Endometrial microvascular endothelial cells (primary cell): ENCODE measurements at regions not wholly inside any gene's neighbourhood (a gene's known extent, or its start where the extent isn't known, plus 50 kb on each side); places are given as distances from the start of the nearest gene placed in this dataset.

Source experiments
- in situ Hi-C: cut with HindIII; loops from 2 replicates; pipeline ENCODE4 v1.10.0; 2017; ENCODE audit warnings: low sequenced_read_pairs, low pct_unique_long_range_greater_than_20kb; ENCODE audit errors: inconsistent ontology term

DNA sequence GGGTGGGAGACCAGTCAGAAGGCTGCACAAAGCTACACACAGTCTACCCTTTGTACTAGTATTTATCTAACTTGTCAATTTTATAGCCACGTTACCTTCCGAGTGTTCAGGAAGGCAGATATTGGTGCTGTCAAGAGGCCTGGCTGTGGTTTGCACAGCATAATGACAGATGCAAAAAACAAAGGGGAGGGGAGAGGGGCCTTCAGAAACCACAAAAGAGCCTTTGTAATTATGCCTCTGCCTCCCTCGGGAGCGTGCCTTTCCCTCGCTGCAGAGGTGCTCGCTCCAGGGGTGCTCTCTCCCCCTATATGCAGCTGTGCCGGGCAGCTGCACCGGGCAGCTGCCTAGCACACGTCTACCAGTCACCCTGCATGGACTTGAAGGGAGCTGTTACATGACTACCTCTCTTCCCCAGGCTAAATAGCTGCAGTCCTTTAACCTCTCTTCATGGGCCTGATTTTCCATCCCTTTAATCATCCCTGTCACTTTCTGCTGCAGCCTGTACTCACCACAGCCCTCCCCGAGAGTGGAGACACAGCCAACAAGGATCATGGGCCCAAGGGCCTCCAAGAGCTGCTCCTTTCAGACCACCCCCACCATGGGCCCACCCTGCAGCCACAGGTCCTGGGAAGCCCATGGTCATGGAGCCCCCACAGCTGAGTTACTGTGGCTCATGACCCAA lies 168.4 kb upstream of the PKDCC start:
- in situ Hi-C loops: no loop called here

DNA sequence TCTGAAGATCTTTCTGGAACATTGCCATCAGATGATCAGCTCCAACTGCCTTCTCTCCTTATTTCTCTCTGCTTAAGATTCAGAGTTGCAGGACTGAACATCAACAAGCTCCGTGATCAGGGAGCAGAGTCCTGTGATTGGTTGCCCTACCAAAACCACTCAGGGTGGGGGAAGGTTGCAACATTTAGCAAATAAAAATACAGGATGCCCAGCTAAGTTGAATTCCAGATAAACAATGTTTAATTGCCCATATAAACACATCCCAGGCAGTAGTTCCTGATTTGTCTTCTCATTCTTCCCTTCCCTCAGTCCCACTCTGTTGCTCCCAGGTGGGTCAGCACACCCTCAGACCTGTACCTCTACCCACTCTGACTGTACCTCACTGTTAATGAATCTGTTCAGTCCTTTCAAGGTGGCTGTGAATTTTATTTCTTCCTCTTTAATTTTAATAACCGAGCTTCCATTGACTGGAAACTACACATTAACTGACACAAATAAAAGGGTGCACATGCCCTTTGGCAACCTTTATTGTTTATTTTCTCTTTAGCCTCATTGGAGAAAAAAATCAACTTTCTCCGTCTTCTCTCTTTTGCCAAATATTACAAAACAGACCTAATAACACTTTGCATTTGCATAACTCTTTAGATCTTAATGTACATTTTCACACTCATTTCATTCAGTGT lies 167.1 kb upstream of the PKDCC start:
- in situ Hi-C loops: no loop called here

DNA sequence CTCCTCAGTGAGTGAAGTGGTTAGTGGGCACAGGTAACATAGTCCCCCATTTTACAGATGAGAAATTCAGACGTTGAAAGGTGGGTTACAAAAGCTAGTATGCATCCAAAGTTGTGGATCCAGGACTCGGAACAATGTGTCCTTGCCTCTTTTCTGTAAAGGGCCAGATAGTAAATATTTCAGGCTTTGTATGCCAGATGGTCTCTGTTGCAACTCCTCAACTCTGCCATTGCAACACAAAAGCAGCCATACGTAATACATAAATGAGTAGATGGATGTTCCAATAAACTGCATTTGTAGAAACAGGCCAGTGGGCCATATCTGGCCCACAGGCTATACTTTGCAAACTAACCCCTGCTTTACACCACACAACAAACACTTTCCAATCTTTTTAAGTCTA lies 166.6 kb upstream of the PKDCC start:
- in situ Hi-C loops: no loop called here

DNA sequence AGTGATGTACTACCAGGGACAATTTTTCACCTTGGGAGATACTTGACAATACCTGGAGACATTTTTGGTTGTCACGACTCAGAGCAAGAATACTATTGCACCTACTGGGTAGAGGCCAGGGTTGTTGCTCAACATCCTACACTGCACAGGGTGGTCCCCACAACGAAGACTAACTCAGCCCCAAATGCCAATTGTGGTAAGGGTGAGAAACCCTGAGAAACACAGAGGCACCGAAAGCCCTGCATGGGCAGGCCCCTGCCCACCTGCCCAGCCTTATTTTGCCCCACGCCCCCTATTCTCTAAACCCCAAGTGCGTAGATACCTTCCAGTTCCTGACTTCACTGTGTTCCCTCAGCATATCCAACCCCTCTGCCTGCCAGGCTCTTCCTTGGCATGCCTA lies 163.1 kb upstream of the PKDCC start:
- in situ Hi-C loops: no loop called here

DNA sequence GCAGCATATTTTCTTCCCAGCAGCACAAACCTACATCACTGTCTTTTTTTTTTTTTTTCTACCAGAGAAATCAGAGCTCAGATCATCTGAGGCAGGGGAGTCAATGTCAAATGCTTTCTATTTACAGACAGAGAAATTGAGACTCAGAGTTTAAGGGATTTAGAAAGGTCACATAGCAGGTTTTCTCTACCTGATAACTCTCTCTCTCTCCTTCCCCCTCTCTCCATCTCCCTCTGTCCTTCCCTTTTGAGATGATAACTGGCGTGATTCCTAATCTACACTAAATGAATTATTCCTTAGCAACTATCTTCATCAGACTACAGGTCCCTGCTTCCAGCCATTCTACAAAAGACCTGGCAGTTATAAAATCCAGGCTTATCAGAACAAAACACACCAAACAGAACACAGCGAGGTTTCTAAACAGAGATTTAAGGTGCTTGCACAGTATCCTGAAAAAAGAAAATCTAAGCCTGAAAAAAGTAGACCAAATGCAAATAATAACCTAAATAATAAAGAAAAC lies 161.6 kb upstream of the PKDCC start:
- in situ Hi-C loops: no loop called here

DNA sequence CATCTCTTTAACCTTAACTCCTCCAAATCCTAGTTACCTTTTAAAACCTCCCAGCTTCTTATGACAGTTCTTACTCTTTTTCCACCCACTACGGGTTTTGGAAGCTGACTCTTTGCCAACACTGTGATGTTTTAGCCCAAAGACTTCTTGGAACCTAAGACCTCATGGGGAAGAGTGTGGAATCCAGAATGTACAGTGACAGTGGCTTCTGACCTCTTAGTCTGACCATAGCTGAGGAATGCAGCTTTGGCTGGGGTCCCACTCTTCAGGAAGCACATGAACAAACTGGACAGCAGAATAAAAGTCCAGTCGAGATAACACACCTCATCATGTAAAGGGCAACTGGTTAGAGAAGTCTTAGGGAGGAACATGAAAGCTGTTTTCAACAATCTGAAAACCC lies 161.1 kb upstream of the PKDCC start:
- in situ Hi-C loops: no loop called here

DNA sequence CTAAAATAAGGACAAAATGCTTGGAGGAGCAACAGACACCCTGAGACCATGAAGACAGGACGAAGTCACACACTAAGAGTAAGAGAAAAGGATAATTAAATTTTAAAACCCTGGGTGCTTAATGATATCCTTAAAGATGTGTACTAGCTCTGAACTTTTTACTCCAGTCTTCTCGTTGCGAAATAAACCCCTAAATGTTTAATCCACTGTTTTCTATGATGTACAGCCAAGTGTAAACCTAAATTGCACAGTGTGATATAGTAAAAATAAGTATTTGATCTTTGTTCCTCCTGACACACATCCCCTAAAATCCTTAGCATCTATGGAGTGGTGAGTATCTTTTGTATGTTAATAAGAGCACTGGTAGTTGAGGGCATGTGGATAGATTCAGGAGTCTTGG lies 157.5 kb upstream of the PKDCC start:
- in situ Hi-C loops: no loop called here

DNA sequence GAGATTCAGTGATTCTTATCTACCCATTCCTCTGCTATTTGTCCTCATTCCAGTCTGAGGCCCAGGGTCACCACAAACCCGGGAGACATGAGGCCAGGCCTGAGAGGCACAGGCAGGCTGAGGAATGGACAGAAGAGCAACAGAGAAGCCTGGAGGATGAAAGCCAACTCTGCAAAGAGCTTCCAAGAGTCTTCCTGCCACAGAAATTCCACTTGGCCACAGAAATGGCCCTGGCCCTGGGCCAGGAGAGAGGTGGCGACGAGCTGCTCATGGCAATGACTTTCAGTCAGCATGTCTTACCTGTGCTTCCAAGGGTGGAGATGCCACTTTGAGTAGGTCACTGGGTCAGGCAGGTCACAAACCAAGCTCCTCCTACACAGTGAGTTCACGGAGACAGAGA lies 155.3 kb upstream of the PKDCC start:
- in situ Hi-C loops: no loop called here

DNA sequence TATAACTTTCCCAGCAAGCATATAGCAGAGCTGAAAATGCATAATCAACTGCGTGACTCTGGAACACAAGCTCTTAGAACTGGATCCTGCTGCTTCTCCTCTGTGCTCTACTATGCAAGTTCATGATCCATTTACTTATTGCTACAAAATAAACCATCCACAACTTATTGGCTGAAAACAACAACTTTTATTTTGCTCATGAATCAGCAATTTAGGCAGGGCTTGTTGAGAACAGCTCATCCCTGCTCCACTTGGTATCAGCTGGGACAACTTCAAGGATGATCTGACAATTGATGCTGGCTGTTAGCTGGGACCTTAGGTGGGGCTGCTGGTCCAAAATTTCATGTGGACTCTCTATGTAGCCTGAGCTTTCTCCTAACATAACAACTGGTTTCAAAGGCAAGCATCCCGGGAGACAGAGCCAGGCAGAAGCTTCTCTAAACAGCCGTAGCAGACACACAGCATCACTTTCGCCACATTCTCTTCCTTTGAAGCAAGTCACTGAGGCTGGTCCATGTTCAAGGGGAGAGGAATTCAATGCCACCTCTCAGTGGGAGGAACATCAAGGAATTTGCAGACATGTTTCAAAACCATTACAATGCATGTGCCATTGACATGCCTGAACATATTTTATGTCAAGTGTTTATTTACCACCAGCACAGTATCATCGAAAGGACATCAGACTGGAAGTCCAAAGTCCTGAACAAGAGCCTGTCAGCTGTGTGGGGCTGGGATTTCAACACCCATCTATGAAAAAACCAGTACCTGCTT lies 153.1 kb upstream of the PKDCC start:
- in situ Hi-C loops: no loop called here

DNA sequence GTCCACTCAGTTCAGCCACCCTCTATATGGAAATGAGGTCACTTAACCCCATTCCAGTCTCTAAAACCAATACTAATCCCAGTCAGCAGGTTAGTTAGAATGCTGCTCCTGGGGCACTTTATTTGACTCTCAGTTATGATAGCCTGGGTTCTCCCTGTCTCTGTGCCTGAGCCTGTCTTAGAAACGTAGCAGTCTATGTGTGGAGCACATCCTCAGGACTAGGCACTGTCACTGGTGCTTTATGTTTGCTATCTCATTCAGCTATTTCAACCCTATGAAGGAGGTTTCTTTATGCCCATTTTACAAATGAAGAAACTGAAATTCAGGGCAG lies 152.5 kb upstream of the PKDCC start:
- in situ Hi-C loops: no loop called here

DNA sequence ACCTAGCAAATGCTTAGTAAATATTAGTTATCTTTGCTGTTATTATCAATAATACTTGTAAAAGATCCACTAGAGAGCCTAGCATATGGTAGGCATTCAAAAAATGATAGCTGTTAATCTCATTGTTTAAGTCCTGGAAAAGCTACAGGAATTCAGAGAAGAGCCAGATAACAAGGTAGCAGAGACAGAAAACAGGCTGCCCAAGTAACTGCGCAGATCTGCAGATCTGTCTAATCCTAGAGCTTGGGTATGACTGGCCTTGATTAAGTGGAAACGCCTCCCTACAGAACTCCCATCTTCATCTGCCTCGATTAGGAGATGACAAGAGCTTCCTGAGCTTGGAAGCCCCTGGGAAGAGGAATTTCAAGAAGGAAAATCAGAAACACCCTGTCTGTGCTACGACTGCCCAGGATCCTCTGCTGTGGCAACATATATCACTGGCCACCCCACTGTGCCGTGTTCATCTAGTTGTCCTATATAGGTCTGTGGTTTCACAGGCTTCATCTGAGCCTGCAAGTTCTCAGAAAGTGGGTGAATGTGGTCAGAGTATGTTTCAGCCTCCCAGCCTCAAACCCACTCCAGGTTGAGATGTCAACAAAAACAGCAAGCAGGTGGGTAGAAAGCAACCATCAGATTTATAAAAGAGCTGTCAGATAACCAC lies 151.5 kb upstream of the PKDCC start:
- in situ Hi-C loops: no loop called here

DNA sequence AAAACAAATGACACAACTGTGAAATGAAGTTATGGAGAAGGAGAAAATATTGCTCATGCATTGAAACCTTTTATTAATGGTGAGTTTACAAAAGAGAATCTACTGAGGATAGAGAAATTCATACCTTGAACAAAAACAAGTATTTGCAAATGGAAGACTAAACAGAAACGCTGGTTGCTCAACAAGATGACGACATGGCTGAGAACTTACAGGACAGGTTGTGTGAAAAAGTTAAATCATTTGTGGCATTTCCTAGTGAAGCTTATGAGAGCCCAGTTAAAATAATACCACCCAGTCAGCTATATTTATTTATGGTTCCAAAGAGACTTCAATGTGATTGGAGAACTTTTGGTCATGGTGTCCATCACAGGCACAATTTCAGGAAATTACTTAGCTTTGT lies 148.6 kb upstream of the PKDCC start:
- in situ Hi-C loops: no loop called here

DNA sequence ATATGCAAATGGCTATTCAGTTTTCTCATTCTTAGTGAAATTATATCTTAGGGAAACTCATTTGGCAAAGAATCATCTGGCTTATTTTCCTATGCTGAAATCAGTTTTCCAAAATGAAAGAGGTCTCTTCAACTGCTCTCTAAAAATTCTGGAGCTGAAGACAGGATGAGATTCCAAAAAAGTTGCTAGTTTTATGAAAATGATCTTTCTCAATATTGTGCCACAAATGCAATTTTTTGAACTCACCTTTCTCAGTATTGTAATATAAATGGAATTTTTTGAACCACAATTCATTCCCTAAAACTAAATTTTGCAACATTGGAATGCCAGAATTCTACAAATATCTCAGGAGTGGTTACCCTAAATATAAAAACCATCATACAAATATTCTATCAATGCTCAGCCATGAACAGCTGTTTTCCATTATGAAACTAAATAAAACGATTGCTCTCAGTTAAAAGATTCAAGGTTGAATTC lies 147.7 kb upstream of the PKDCC start:
- in situ Hi-C loops: no loop called here

DNA sequence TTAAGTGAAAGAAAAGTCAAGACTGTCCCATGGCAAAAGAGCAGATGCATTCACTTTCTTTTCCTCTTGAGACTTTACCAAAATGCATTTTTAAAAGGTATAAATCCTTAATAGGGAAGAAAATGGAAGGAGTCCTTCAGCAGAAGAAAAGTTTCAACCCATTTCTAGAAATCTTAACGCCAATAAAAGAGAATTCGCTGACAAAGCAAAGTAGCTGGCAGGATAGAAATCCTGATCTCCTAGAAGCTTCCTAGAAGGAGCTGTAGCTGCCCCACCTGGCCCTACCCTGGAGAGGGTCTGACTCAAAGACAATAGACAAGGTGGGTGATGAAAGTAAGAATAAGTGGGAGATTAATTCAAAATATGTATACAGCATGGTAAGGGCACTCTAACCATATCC lies 144.9 kb upstream of the PKDCC start:
- in situ Hi-C loops: no loop called here

DNA sequence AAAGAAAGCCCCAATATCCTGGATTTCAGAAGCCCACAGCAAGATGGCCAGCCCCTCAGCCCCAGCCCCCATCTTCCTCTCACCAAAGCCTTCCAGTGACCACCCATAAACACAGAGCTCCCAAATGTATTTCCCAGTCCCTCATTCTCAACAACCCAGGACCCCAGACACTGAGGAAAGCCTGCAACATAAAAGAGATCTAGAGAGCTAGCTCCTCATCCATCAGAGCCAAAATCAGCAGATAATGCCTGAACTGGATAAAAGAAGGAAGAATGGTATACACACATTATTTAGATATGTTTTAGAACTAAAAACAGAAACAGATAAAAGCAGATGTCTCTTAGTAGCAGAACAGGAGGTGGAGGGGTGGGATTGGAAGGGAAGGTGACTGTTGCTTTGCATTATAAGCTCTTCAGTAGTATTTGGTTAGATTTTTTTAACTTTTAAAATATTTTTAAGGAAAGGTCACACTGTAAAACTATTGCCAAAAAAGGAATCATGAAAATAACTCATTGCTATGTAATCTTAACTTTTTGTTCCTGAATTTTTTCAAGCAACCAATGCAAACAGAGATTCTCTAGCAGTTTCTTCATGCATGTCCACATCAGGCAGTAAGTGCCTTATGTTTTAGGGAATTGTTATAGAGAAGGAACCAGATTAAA lies 144.2 kb upstream of the PKDCC start:
- in situ Hi-C loops: no loop called here

DNA sequence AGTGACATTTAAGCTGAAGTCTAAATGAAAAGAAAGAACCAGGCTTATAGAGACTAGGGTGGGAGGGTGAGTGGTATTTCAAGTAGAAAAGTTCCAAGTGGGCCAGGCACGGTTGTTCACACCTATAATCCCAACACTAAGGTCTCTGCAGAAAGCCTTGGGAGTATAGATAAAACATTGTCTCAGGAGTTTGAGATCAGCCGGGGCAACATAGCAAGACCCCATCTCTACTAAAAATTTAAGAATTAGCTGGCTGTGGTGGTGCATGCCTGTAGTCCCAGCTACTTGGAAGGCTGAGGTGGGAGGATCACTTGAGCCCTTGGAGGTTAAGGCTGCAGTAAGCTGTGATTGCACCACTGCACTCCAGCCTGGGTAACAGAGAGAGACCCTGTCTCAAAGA lies 143.4 kb upstream of the PKDCC start:
- in situ Hi-C loops: no loop called here

DNA sequence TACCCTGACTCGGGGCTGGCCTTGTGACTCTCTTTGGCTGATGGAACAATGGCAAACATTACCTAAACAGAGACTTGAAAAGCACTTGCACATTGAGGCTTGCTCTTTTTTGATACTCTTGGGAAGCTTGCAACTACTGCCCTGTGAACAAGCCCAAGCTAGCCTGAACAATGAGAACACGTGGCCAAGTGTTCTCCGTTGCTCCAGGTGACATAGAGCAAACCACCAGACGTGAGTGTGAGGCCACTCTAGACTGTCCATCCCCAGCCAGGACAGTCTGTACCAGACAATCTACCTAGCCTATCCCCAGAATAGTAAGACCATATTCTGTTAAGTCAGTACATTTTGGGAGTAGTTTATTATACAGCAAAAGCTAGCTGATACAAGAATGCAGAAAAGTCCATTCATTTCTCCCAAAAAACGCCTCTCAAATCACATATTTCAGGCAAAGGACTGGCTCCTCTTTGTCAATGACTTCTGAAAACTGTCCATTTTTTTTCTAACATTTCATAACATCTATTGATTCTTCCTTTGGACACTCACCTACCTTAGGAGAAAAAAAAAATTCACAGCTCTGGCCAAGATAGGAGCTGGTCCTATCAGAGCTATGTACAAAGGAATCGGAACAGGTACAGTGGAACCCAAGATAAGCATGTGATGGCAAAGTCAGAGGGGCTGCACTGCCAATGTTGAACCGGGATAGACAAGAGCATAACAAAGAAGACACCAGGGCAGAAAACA lies 142.1 kb upstream of the PKDCC start:
- in situ Hi-C loops: no loop called here

DNA sequence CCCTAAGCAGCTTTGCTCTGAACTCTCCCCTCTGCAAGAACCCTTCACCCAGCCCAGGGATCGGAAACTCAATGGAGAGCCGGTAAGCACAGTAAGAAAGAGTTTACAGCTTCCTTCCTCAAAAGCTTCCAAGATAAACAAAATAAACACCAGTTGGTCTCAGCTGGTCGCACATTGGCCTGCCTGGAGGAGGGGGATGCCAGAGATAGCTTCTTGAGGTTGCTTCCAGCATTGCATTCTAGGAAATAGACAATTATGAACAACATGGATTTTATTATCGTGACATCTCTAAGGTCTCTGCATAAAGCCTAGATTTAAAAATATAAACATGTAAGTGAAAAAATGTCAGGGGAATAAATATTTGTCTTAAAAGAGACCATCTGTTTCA lies 141.5 kb upstream of the PKDCC start:
- in situ Hi-C loops: no loop called here
